ENCODE measurements at regions not wholly inside any gene's neighbourhood (a gene's known extent, or its start where the extent isn't known, plus 50 kb on each side); places are given as distances from the start of the nearest gene placed in this dataset.

DNA sequence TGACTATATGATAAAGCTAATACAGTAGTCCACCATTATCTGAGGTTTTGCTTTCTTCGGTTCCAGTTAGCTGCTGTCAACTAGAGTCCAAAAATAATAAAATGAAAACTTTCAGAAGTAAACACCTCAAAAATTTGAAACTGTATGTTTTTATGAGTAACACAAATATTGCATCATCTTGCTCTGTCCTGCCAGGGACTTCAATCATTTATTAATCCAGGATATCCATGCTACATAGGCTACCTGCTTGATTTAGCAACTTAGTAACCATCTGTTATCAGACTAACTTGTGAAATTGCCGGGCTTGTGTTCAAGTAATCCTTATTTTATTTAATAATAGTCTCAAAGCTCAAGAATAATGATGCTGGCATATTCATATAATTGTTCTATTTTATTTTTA is 1537.8 kb upstream of the PABPC4L start:
- Mint-ChIP-seq H3K27ac (no peak overlapping the region), H3K9me3 (peaks cover 12% of the 10 kb centered on the region), H3K27me3 (no peaks in the 10 kb centered on the region), H3K4me1 (ENCODE audit: low read depth in 2 of 2) (no peaks in the 10 kb centered on the region), H3K36me3 (no peaks in the 10 kb centered on the region), H3K4me3 (no peak overlapping the region)
- no peak for DNase-seq (ENCODE audit: low spot score)
- no peak for ATAC-seq

DNA sequence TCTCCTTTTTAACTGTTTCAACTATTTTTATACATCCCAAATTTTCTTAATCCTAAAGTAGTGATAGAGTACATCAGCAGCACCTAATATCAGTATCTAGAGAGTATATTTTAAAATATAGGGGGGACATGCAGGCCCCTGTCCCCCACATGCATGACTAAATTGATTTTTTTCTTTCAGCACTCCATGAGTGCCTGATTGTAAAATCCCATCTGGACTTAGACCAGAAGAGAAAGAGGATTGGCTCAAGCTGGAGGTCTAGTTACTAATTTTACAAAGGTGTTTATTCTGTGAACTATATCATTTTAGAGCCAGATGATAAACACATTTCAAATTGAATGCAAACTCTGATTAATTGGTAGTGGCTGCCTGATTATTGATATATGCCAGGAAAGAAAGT is 1533.9 kb upstream of the PABPC4L start:
- Mint-ChIP-seq H3K27ac (no peak overlapping the region), H3K9me3 (peaks cover 7% of the 10 kb centered on the region), H3K4me3 (no peak overlapping the region), H3K36me3 (peaks cover 5% of the 10 kb centered on the region), H3K27me3 (no peaks in the 10 kb centered on the region), H3K4me1 (ENCODE audit: low read depth in 2 of 2) (no peaks in the 10 kb centered on the region)
- DNase-seq (ENCODE audit: low spot score) (no peak), ATAC-seq (no peak)

DNA sequence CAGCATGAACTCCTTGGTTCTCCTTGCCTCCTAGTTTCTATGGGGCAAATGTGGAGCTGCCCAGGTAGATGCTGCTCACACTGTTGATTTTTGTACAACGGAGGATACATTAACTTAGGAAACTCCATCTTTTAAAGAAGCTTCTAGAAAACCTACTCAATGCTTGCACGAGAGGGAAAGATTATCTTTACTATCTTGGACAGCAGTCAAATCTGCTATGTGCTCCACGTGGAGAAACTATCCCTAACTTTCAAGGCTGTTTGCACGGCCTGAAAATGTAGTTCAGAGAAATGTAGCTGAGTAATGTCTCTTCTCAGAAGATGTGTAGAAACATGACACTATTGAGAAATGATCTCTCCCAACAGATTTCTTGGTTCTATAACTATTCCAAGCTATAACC is 1530.9 kb upstream of the PABPC4L start:
- H3K27me3 Mint-ChIP-seq = no peaks in the 10 kb centered on the region
- peaks cover 5% of the 10 kb centered on the region for H3K36me3 Mint-ChIP-seq
- H3K4me3 Mint-ChIP-seq = no peak overlapping the region
- no peak for ATAC-seq
- no peak overlapping the region for H3K27ac Mint-ChIP-seq
- no peak for DNase-seq (ENCODE audit: low spot score)
- peaks cover 8% of the 10 kb centered on the region for H3K9me3 Mint-ChIP-seq
- no peaks in the 10 kb centered on the region for H3K4me1 Mint-ChIP-seq (ENCODE audit: low read depth in 2 of 2)

DNA sequence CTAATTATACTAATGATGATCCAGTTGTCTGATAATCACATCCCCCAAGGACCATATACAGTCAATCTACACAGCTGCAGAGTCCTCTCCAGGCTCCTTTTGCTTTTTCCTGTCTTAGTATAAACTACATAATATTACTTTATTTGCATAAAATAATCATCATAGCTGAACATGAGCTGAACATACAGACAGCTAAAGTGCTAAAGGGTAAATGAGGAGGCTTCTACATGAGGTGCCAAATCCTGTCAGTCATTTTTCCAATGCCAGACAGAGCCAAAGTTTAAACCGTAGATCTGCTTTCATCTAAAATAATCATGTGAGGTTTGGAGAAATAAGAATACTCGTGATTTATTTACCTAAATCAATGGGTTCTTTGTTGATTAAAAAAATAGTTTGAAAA is 1530.1 kb upstream of the PABPC4L start:
- no peak for ATAC-seq

DNA sequence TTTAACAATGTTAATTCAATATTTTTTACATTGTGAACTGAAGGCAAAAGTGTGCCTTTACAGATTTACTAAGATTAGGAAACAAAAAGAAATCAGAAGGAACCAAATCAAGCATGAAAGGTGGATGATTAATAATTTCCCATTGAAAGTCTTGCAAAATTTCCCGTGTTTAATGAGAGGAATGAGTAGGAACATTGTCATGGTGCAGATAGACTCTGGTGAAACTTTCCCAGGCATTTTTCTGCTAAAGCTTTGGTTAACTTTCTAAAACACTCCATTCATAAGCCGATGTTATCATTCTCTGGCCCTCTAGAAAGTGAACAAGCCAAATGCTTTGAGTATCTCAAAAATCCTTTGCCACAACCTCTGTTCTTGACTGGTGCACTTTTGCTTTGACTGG is 1522.8 kb upstream of the PABPC4L start:
- Mint-ChIP-seq H3K4me3 (no peak overlapping the region), H3K36me3 (no peaks in the 10 kb centered on the region), H3K27me3 (no peaks in the 10 kb centered on the region), H3K27ac (no peak overlapping the region), H3K4me1 (ENCODE audit: low read depth in 2 of 2) (no peaks in the 10 kb centered on the region), H3K9me3 (peaks cover 16% of the 10 kb centered on the region)
- DNase-seq (ENCODE audit: low spot score) (no peak), ATAC-seq (no peak)

More for the DNA sequence above, 1530.1 kb upstream of the PABPC4L start:
- H3K4me1 Mint-ChIP-seq (ENCODE audit: low read depth in 2 of 2) = no peaks in the 10 kb centered on the region
- peaks cover 13% of the 10 kb centered on the region for H3K9me3 Mint-ChIP-seq
- H3K27ac Mint-ChIP-seq = no peak overlapping the region
- no peaks in the 10 kb centered on the region for H3K27me3 Mint-ChIP-seq
- H3K36me3 Mint-ChIP-seq = peaks cover 5% of the 10 kb centered on the region
- H3K4me3 Mint-ChIP-seq = no peak overlapping the region
- no peak for DNase-seq (ENCODE audit: low spot score)

DNA sequence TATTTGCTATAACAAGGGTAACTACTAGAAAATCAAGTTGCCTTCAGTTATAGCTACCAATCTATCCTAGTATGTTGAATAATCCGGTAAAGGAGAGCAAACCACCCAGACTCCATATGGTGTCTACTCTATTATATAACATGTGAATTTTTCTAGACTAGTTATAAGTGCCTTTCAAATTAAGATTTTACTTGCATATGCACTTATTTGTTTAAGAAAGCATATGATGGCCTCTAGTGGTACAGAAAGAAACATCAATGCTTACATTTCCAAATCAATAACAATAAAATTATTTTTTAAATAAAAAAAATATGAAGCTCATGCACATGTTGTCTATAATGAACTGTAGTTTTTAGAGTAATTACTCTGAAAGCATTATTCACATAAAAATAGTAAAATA is 1516.4 kb upstream of the PABPC4L start:
- Mint-ChIP-seq H3K27me3 (no peaks in the 10 kb centered on the region), H3K4me1 (ENCODE audit: low read depth in 2 of 2) (no peaks in the 10 kb centered on the region), H3K4me3 (no peak overlapping the region), H3K36me3 (no peaks in the 10 kb centered on the region), H3K27ac (no peak overlapping the region), H3K9me3 (peaks cover 3% of the 10 kb centered on the region)
- DNase-seq (ENCODE audit: low spot score) (no peak), ATAC-seq (no peak)

DNA sequence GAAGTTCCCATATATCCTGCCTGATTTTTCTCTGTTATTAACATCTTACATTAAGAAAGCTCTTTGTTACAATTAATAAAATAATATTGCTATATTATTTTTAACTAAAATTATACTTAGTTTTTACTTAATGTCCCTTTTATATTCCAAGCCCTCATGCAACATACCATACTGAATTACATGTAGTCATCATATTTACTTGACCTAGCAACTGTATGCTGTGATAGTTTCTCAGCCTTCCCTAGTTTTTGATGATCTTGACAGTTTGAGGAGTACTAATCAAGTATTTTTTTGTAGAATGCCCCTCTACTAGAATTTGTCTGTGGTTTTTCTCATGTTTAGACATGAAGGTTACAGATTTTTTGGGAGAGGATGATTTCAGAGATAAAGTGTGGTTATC is 1503.8 kb upstream of the PABPC4L start:
- peaks cover 5% of the 10 kb centered on the region for H3K9me3 Mint-ChIP-seq
- H3K4me1 Mint-ChIP-seq (ENCODE audit: low read depth in 2 of 2) = no peaks in the 10 kb centered on the region
- H3K27ac Mint-ChIP-seq = no peak overlapping the region
- DNase-seq (ENCODE audit: low spot score) (no peak), ATAC-seq (no peak)
- no peak overlapping the region for H3K4me3 Mint-ChIP-seq
- no peaks in the 10 kb centered on the region for H3K27me3 Mint-ChIP-seq
- no peaks in the 10 kb centered on the region for H3K36me3 Mint-ChIP-seq

DNA sequence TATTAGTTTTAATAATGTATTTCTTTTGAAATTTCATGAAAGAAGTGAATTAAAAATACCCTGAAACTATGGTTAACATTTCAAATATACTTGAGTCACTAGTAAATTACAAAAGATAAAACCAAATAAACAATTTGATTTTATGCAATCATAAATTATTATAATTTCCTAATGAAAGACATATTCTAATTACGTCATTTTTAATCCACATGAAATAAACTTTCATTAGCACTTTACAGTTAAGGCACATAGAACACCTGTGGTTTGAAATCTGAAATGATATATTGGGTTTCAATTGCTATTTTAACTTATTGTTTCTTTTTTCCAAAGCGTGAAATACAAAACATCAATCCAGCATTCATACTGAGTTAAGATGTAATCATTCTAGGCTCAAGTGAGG is 1492.5 kb upstream of the PABPC4L start:
- DNase-seq (ENCODE audit: low spot score) (no peak), ATAC-seq (no peak)
- H3K27ac Mint-ChIP-seq = no peak overlapping the region
- H3K36me3 Mint-ChIP-seq = peaks cover 7% of the 10 kb centered on the region
- H3K4me3 Mint-ChIP-seq = no peak overlapping the region
- H3K4me1 Mint-ChIP-seq (ENCODE audit: low read depth in 2 of 2) = no peaks in the 10 kb centered on the region
- peaks cover 4% of the 10 kb centered on the region for H3K9me3 Mint-ChIP-seq
- no peaks in the 10 kb centered on the region for H3K27me3 Mint-ChIP-seq

DNA sequence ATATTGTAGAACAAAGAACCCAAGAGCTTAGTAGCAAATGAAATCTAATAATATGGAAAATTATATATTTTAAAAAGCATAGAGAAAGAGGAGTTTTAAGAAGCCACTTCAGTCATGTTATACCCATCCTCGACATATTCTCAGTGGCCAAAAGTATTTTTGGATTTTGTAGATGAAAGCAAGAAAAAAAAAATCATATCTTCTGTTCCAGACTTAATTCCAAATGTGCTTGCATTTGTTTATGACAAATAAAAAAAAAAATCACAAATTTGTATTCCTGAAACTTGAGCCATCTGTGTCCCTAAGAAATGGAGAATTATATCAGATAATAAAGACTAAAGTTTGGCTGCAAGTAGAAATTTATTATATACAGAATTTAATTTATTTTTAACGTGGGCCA is 1482.4 kb upstream of the PABPC4L start:
- Mint-ChIP-seq H3K27me3 (no peaks in the 10 kb centered on the region), H3K9me3 (peaks cover 22% of the 10 kb centered on the region), H3K4me3 (no peak overlapping the region), H3K27ac (no peak overlapping the region), H3K36me3 (peaks cover 6% of the 10 kb centered on the region), H3K4me1 (ENCODE audit: low read depth in 2 of 2) (no peaks in the 10 kb centered on the region)
- ATAC-seq = no peak
- DNase-seq (ENCODE audit: low spot score) = no peak

DNA sequence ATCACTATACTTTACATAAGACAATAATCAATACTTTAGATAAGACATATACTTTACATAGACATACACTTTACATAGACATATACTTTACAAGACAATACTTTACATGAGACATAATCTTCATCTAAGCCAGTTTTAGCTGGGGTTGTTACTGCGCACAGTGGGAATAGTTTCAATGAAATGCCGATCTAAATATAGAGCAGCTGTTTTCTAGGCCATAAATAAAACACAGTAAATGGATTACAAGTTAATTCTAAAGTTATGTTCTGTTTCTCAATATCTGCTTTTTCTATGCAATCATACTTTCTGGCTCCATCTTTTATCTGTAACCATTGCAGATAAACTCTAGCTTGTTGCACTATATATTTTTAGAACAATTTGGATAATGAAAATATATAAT is 1470.6 kb upstream of the PABPC4L start:
- Mint-ChIP-seq H3K4me3 (no peak overlapping the region), H3K36me3 (peaks cover 5% of the 10 kb centered on the region), H3K4me1 (ENCODE audit: low read depth in 2 of 2) (no peaks in the 10 kb centered on the region), H3K27ac (no peak overlapping the region), H3K27me3 (no peaks in the 10 kb centered on the region), H3K9me3 (peaks cover 8% of the 10 kb centered on the region)
- no peak for DNase-seq (ENCODE audit: low spot score)
- no peak for ATAC-seq

DNA sequence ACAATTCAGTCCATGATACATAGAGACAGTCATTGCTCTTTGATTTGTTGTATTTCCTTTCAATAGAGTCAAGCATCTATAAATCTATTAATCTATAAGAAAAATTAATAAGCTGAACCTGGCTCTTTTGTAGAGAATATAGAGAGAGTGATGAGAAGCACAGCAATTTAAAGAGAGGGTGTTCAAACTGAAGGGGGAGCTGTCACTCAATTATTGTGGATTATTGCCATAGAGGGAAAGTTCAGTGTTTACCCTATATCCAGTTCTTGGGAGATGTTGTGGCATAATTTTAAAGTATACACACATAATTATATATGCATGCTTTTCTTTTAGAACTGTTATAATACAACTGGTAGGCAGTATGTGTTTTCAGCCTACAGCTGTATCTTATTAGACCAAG is 1469.0 kb upstream of the PABPC4L start:
- DNase-seq (ENCODE audit: low spot score) (no peak), ATAC-seq (no peak)
- Mint-ChIP-seq H3K4me1 (ENCODE audit: low read depth in 2 of 2) (no peaks in the 10 kb centered on the region), H3K27me3 (no peaks in the 10 kb centered on the region), H3K4me3 (no peak overlapping the region), H3K27ac (no peak overlapping the region), H3K9me3 (peaks cover 8% of the 10 kb centered on the region), H3K36me3 (peaks cover 5% of the 10 kb centered on the region)

All from natural killer cell treated with Interleukin-12 subunit alpha and Interleukin-12 subunit beta and Interleukin-15 and Interleukin-18, amount 100 ng/mL, for 72 hours (primary cell).